ENCODE measurements at regions not wholly inside any gene's neighbourhood (a gene's known extent, or its start where the extent isn't known, plus 50 kb on each side); places are given as distances from the start of the nearest gene placed in this dataset.

DNA sequence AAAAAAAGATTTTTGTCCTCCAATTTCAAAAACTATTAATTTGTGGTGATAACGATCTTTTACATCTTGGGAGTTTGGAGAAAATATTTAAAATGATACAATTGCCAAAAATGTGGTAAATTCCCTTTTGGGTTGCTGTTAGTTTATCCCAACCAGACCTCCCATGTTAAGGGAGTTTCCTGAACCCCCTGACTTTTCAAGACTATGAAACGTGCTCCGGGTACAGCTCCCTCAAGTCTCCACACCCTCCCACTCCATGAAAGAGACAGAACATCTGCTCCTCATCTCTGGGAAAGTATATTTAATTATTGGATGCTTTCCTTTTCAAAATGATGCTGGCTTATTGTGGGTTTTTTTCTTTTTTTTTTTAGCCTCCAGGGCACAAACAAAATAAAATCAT, 534.6 kb upstream of the NRP1 start:
- no peaks in the 10 kb centered on the region for H3K79me2 ChIP-seq (ENCODE audit: control insufficient read depth in 1 of 2, insufficient read depth in 2 of 2, low read length in 2 of 2)
- H3K4me3 ChIP-seq (ENCODE audit: extremely low read depth in 1 of 4, insufficient read depth in 2 of 4, low read depth in 3 of 4, low read length in 4 of 4): no peak overlapping the region
- no peaks in the 10 kb centered on the region for H3K4me1 ChIP-seq (replicated peaks in 1 of 4; ENCODE audit: control insufficient read depth in 3 of 4, insufficient read depth in 4 of 4, low read length in 3 of 4)
- H3K14ac ChIP-seq (ENCODE audit: insufficient read length): no peak overlapping the region
- H3K18ac ChIP-seq (ENCODE audit: extremely low read depth, low read length): no peak overlapping the region
- FAIRE-seq (no peak), DNase-seq (ENCODE audit: low read depth in 1 of 2, low spot score in 2 of 2) (no peak)
- H3K79me1 ChIP-seq (ENCODE audit: low read depth, low read length): no peaks in the 10 kb centered on the region
- no peaks in the 10 kb centered on the region for H3K23me2 ChIP-seq (ENCODE audit: low read depth, low read length)
- ChIA-PET CTCF (ENCODE audit: partially characterized antibody) (no interaction called here), POLR2A (ENCODE audit: partially characterized antibody) (no interaction called here)
- no peak overlapping the region for H4K5ac ChIP-seq (ENCODE audit: insufficient read length, low read depth, low read length)
- no peak overlapping the region for H4K91ac ChIP-seq (replicated peaks; ENCODE audit: insufficient read length, low read length)
- H3K27me3 ChIP-seq (replicated peaks in 1 of 4; ENCODE audit: control insufficient read depth in 3 of 4, extremely low read depth in 1 of 4, insufficient read depth in 3 of 4, low read length in 3 of 4): no peaks in the 10 kb centered on the region
- H3K56ac ChIP-seq (replicated peaks; ENCODE audit: insufficient read length, low read depth, low read length): no peak overlapping the region
- 93% methylated on average over 3 of the region's 3 CpGs; no CpG with 5 or more reads in 1 of the 2 experiments for WGBS, 2 experiments (ENCODE audit: extremely low coverage in 1 of 2, insufficient coverage in 1 of 2, insufficient read length in 1 of 2, insufficient replicate concordance in 2 of 2, low coverage in 1 of 2, low lambda C conversion rate in 2 of 2, missing lambda C conversion rate in 1 of 2)
- no peak overlapping the region for H2BK120ac ChIP-seq (replicated peaks; ENCODE audit: low read depth, low read length)
- no peak overlapping the region for H4K8ac ChIP-seq (ENCODE audit: extremely low read depth, insufficient read depth, low read length)
- H3K4me2 ChIP-seq (ENCODE audit: insufficient read depth in 1 of 2, low read depth in 2 of 2, low read length in 2 of 2): no peak overlapping the region
- no peak overlapping the region for H3K27ac ChIP-seq (ENCODE audit: low read depth, low read length)
- no peak overlapping the region for H2BK15ac ChIP-seq (ENCODE audit: low read length)
- no peaks in the 10 kb centered on the region for H3K9me3 ChIP-seq (ENCODE audit: insufficient read depth in 2 of 2, low read depth in 1 of 2, low read length in 1 of 2)
- H2BK12ac ChIP-seq (ENCODE audit: low read depth, low read length): no peak overlapping the region
- no peak overlapping the region for H2BK20ac ChIP-seq (ENCODE audit: low read length)
- H2AK5ac ChIP-seq (ENCODE audit: low read depth, low read length): no peak overlapping the region
- no peak overlapping the region for H2BK5ac ChIP-seq (ENCODE audit: low read depth, low read length)
- no peak overlapping the region for H3K4ac ChIP-seq (replicated peaks; ENCODE audit: insufficient read length, low read depth, low read length)
- H2AFZ ChIP-seq (ENCODE audit: low read length): no peak overlapping the region
- H3K9ac ChIP-seq (replicated peaks in 1 of 4; ENCODE audit: extremely low read depth in 1 of 4, low read depth in 3 of 4, low read length in 3 of 4): no peak overlapping the region
- no peaks in the 10 kb centered on the region for H4K20me1 ChIP-seq (replicated peaks in 1 of 2; ENCODE audit: control insufficient read depth in 1 of 2, insufficient read depth in 2 of 2, low read length in 2 of 2)
- H3K23ac ChIP-seq (ENCODE audit: insufficient read length): no peak overlapping the region
- no peaks in the 10 kb centered on the region for H3K36me3 ChIP-seq (ENCODE audit: control insufficient read depth in 2 of 4, insufficient read depth in 4 of 4, low read length in 3 of 4)
- no peak for TF ChIP-seq CBX8 (IDR thresholded peaks at IDR 0.05; ENCODE audit: borderline replicate concordance, low read depth, low read length)
- TF ChIP-seq TBP (IDR thresholded peaks at IDR 0.05; ENCODE audit: low read depth, low read length): no peak
- TF ChIP-seq POLR2AphosphoS5 (IDR thresholded peaks at IDR 0.05; ENCODE audit: low read depth, low read length): no peak
- TF ChIP-seq, protein P1, sequence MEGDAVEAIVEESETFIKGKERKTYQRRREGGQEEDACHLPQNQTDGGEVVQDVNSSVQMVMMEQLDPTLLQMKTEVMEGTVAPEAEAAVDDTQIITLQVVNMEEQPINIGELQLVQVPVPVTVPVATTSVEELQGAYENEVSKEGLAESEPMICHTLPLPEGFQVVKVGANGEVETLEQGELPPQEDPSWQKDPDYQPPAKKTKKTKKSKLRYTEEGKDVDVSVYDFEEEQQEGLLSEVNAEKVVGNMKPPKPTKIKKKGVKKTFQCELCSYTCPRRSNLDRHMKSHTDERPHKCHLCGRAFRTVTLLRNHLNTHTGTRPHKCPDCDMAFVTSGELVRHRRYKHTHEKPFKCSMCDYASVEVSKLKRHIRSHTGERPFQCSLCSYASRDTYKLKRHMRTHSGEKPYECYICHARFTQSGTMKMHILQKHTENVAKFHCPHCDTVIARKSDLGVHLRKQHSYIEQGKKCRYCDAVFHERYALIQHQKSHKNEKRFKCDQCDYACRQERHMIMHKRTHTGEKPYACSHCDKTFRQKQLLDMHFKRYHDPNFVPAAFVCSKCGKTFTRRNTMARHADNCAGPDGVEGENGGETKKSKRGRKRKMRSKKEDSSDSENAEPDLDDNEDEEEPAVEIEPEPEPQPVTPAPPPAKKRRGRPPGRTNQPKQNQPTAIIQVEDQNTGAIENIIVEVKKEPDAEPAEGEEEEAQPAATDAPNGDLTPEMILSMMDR (IDR thresholded peaks at IDR 0.05; ENCODE audit: control extremely low read depth in 1 of 3, insufficient read depth in 1 of 3, low read depth in 1 of 3, low read length in 3 of 3): no peak
- TF ChIP-seq CREB1 (IDR thresholded peaks at IDR 0.05): no peak
- TF ChIP-seq JUN (IDR thresholded peaks at IDR 0.05; ENCODE audit: low read depth, low read length): no peak
- no peak for TF ChIP-seq EGR1 (IDR thresholded peaks at IDR 0.05; ENCODE audit: borderline replicate concordance, low read depth, low read length)
- no peak for TF ChIP-seq TEAD4 (IDR thresholded peaks at IDR 0.05; ENCODE audit: low read depth, low read length)
- no peak for TF ChIP-seq SIRT6 (IDR thresholded peaks at IDR 0.05; ENCODE audit: low read length)
- no peak for TF ChIP-seq SP1 (IDR thresholded peaks at IDR 0.05; ENCODE audit: low read depth, low read length)
- no peak for TF ChIP-seq SIN3A (conservative IDR thresholded peaks at IDR 0.05 in 1 of 2, IDR thresholded peaks at IDR 0.05 in 1 of 2; ENCODE audit: low read depth in 1 of 2, low read length in 2 of 2)
- TF ChIP-seq RNF2 (IDR thresholded peaks at IDR 0.05; ENCODE audit: borderline replicate concordance, low read depth, low read length, missing control alignments, poor library complexity, severe bottlenecking): no peak
- no peak for TF ChIP-seq SP4 (IDR thresholded peaks at IDR 0.05; ENCODE audit: low read length)

All from H1 (cell line).